ENCODE measurements at regions not wholly inside any gene's neighbourhood (a gene's known extent, or its start where the extent isn't known, plus 50 kb on each side); places are given as distances from the start of the nearest gene placed in this dataset.

- Histone ChIP-seq H3K4me1 (ENCODE audit: control insufficient read depth in 2 of 2, insufficient read depth in 2 of 2, low read length in 2 of 2) (no peaks in the 10 kb centered on the region), H3K9me3 (ENCODE audit: control insufficient read depth in 2 of 2, low read length in 2 of 2) (no peaks in the 10 kb centered on the region), H3K9ac (ENCODE audit: low read depth in 1 of 2, low read length in 2 of 2) (no peak overlapping the region), H3K27ac (ENCODE audit: low read depth in 2 of 2, low read length in 2 of 2) (no peak overlapping the region), H3K27me3 (ENCODE audit: control insufficient read depth in 2 of 2, insufficient read depth in 2 of 2, low read length in 2 of 2) (no peaks in the 10 kb centered on the region), H3K36me3 (ENCODE audit: control insufficient read depth in 2 of 2, insufficient read depth in 2 of 2, low read length in 2 of 2) (no peaks in the 10 kb centered on the region), H3K4me3 (ENCODE audit: low read length in 2 of 2) (no peak overlapping the region)
These were observed 144.0 kb upstream of the GPC1 start for GRCh38 chr2:240291337-240292034.

GRCh38 chr2:240292035-240292574, 143.4 kb upstream of the GPC1 start:
- Histone ChIP-seq H3K4me1 (ENCODE audit: control insufficient read depth in 2 of 2, insufficient read depth in 2 of 2, low read length in 2 of 2) (no peaks in the 10 kb centered on the region), H3K27me3 (ENCODE audit: control insufficient read depth in 2 of 2, insufficient read depth in 2 of 2, low read length in 2 of 2) (no peaks in the 10 kb centered on the region), H3K9ac (ENCODE audit: low read depth in 1 of 2, low read length in 2 of 2) (no peak overlapping the region), H3K9me3 (ENCODE audit: control insufficient read depth in 2 of 2, low read length in 2 of 2) (no peaks in the 10 kb centered on the region), H3K36me3 (ENCODE audit: control insufficient read depth in 2 of 2, insufficient read depth in 2 of 2, low read length in 2 of 2) (no peaks in the 10 kb centered on the region), H3K4me3 (ENCODE audit: low read length in 2 of 2) (no peak overlapping the region), H3K27ac (ENCODE audit: low read depth in 2 of 2, low read length in 2 of 2) (no peak overlapping the region)

- Histone ChIP-seq H3K27ac (ENCODE audit: low read depth in 2 of 2, low read length in 2 of 2) (no peak overlapping the region), H3K9me3 (ENCODE audit: control insufficient read depth in 2 of 2, low read length in 2 of 2) (no peaks in the 10 kb centered on the region), H3K4me3 (ENCODE audit: low read length in 2 of 2) (no peak overlapping the region), H3K4me1 (ENCODE audit: control insufficient read depth in 2 of 2, insufficient read depth in 2 of 2, low read length in 2 of 2) (no peaks in the 10 kb centered on the region), H3K36me3 (ENCODE audit: control insufficient read depth in 2 of 2, insufficient read depth in 2 of 2, low read length in 2 of 2) (no peaks in the 10 kb centered on the region), H3K27me3 (ENCODE audit: control insufficient read depth in 2 of 2, insufficient read depth in 2 of 2, low read length in 2 of 2) (no peaks in the 10 kb centered on the region), H3K9ac (ENCODE audit: low read depth in 1 of 2, low read length in 2 of 2) (no peak overlapping the region)
These were observed 142.6 kb upstream of the GPC1 start for GRCh38 chr2:240292619-240293525.

- H3K36me3 ChIP-seq (ENCODE audit: control insufficient read depth in 2 of 2, insufficient read depth in 2 of 2, low read length in 2 of 2): no peaks in the 10 kb centered on the region
- no peaks in the 10 kb centered on the region for H3K4me1 ChIP-seq (ENCODE audit: control insufficient read depth in 2 of 2, insufficient read depth in 2 of 2, low read length in 2 of 2)
- no peak overlapping the region for H3K27ac ChIP-seq (ENCODE audit: low read depth in 2 of 2, low read length in 2 of 2)
- no peak overlapping the region for H3K9ac ChIP-seq (ENCODE audit: low read depth in 1 of 2, low read length in 2 of 2)
- no peaks in the 10 kb centered on the region for H3K9me3 ChIP-seq (ENCODE audit: control insufficient read depth in 2 of 2, low read length in 2 of 2)
- no peak overlapping the region for H3K4me3 ChIP-seq (ENCODE audit: low read length in 2 of 2)
- no peaks in the 10 kb centered on the region for H3K27me3 ChIP-seq (ENCODE audit: control insufficient read depth in 2 of 2, insufficient read depth in 2 of 2, low read length in 2 of 2)
These were observed 141.7 kb upstream of the GPC1 start for GRCh38 chr2:240293557-240294461.

- no peaks in the 10 kb centered on the region for H3K36me3 ChIP-seq (ENCODE audit: control insufficient read depth in 2 of 2, insufficient read depth in 2 of 2, low read length in 2 of 2)
- H3K27me3 ChIP-seq (ENCODE audit: control insufficient read depth in 2 of 2, insufficient read depth in 2 of 2, low read length in 2 of 2): no peaks in the 10 kb centered on the region
- H3K4me1 ChIP-seq (ENCODE audit: control insufficient read depth in 2 of 2, insufficient read depth in 2 of 2, low read length in 2 of 2): no peaks in the 10 kb centered on the region
- no peak overlapping the region for H3K27ac ChIP-seq (ENCODE audit: low read depth in 2 of 2, low read length in 2 of 2)
- no peaks in the 10 kb centered on the region for H3K9me3 ChIP-seq (ENCODE audit: control insufficient read depth in 2 of 2, low read length in 2 of 2)
- no peak overlapping the region for H3K4me3 ChIP-seq (ENCODE audit: low read length in 2 of 2)
- H3K9ac ChIP-seq (ENCODE audit: low read depth in 1 of 2, low read length in 2 of 2): no peak overlapping the region
These were observed 140.9 kb upstream of the GPC1 start for GRCh38 chr2:240294514-240294913.

- no peak overlapping the region for H3K9ac ChIP-seq (ENCODE audit: low read depth in 1 of 2, low read length in 2 of 2)
- H3K4me3 ChIP-seq (ENCODE audit: low read length in 2 of 2): no peak overlapping the region
- H3K36me3 ChIP-seq (ENCODE audit: control insufficient read depth in 2 of 2, insufficient read depth in 2 of 2, low read length in 2 of 2): no peaks in the 10 kb centered on the region
- no peak overlapping the region for H3K27ac ChIP-seq (ENCODE audit: low read depth in 2 of 2, low read length in 2 of 2)
- no peaks in the 10 kb centered on the region for H3K4me1 ChIP-seq (ENCODE audit: control insufficient read depth in 2 of 2, insufficient read depth in 2 of 2, low read length in 2 of 2)
- no peaks in the 10 kb centered on the region for H3K27me3 ChIP-seq (ENCODE audit: control insufficient read depth in 2 of 2, insufficient read depth in 2 of 2, low read length in 2 of 2)
- no peaks in the 10 kb centered on the region for H3K9me3 ChIP-seq (ENCODE audit: control insufficient read depth in 2 of 2, low read length in 2 of 2)
These were observed 140.0 kb upstream of the GPC1 start for GRCh38 chr2:240295256-240296103.

- no peak overlapping the region for H3K27ac ChIP-seq (ENCODE audit: low read depth in 2 of 2, low read length in 2 of 2)
- H3K9me3 ChIP-seq (ENCODE audit: control insufficient read depth in 2 of 2, low read length in 2 of 2): no peaks in the 10 kb centered on the region
- H3K27me3 ChIP-seq (ENCODE audit: control insufficient read depth in 2 of 2, insufficient read depth in 2 of 2, low read length in 2 of 2): no peaks in the 10 kb centered on the region
- no peak overlapping the region for H3K4me3 ChIP-seq (ENCODE audit: low read length in 2 of 2)
- no peaks in the 10 kb centered on the region for H3K36me3 ChIP-seq (ENCODE audit: control insufficient read depth in 2 of 2, insufficient read depth in 2 of 2, low read length in 2 of 2)
- no peaks in the 10 kb centered on the region for H3K4me1 ChIP-seq (ENCODE audit: control insufficient read depth in 2 of 2, insufficient read depth in 2 of 2, low read length in 2 of 2)
- no peak overlapping the region for H3K9ac ChIP-seq (ENCODE audit: low read depth in 1 of 2, low read length in 2 of 2)
These were observed 139.4 kb upstream of the GPC1 start for GRCh38 chr2:240296104-240296406.

- Histone ChIP-seq H3K36me3 (ENCODE audit: control insufficient read depth in 2 of 2, insufficient read depth in 2 of 2, low read length in 2 of 2) (no peaks in the 10 kb centered on the region), H3K27me3 (ENCODE audit: control insufficient read depth in 2 of 2, insufficient read depth in 2 of 2, low read length in 2 of 2) (no peaks in the 10 kb centered on the region), H3K27ac (ENCODE audit: low read depth in 2 of 2, low read length in 2 of 2) (no peak overlapping the region), H3K4me3 (ENCODE audit: low read length in 2 of 2) (no peak overlapping the region), H3K9ac (ENCODE audit: low read depth in 1 of 2, low read length in 2 of 2) (no peak overlapping the region), H3K4me1 (ENCODE audit: control insufficient read depth in 2 of 2, insufficient read depth in 2 of 2, low read length in 2 of 2) (no peaks in the 10 kb centered on the region), H3K9me3 (ENCODE audit: control insufficient read depth in 2 of 2, low read length in 2 of 2) (no peaks in the 10 kb centered on the region)
These were observed 138.8 kb upstream of the GPC1 start for GRCh38 chr2:240296476-240297255.

All from mucosa of rectum (tissue), 2 donors.